GM23338 (cell line): ENCODE measurements at regions not wholly inside any gene's neighbourhood (a gene's known extent, or its start where the extent isn't known, plus 50 kb on each side); places are given as distances from the start of the nearest gene placed in this dataset.

ENCODE experiments used
- EZH2 ChIP-seq: fragments of 200-600 bp; sonication (generic); IDR thresholded peaks from one replicate; pipeline ENCODE4 v1.8.0; 2017; ENCODE audit warnings: antibody characterized with exemption, mild to moderate bottlenecking, low read depth; ENCODE audit not compliant: unreplicated experiment
- EZH2phosphoT487 ChIP-seq: fragments of 200-600 bp; sonication (generic); IDR thresholded peaks from one replicate; pipeline ENCODE4 v1.8.1; 2018; ENCODE audit warnings: antibody characterized with exemption; ENCODE audit not compliant: unreplicated experiment

DNA sequence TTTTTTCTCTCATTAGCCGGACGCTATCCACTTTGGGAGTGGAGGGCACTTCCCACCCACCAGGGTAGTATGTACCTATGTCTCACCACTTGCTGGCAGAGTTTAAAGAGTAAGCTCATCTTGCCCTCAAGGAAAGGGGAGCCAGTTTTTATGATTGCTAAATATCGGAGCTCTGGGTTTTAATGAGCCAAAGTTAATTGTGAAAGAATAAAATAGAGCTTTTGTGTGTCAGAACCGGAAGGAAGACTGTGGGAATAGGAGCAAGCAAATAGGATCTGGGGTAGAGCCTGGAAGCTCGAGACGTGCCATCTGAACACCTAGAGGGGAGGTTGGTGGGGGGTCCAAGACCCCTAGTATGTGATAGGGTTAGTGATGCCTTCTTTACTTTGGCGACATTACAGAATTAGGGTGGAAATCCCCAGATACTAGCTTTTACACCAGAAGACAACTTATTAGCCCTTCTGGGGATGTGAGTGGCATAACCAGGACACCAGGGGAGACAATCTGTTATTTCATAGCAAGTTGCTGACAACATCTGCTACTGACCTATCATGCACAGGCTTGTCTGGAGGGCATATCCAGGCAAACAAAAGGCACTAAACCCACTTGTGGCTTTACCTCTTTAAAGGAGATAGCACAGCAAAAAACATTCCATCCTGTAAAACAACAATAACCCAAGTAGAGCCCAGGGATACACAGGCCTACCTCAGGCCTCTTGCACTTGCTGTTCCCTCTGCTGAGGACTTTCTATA lies 333.8 kb downstream of the ZNF621 start:
- TF ChIP-seq EZH2 (no peak), EZH2phosphoT487 (no peak)
